ENCODE measurements at regions not wholly inside any gene's neighbourhood (a gene's known extent, or its start where the extent isn't known, plus 50 kb on each side); places are given as distances from the start of the nearest gene placed in this dataset.

GRCh38 chr5:56447232-56447631 lies 214.1 kb upstream of the ANKRD55 start (continued):
- peak; percentile 53; the same call in 1 of the 2 replicates for TF ChIP-seq SPEN (CRISPR knock-in tag; IDR thresholded peaks at IDR 0.05; ENCODE audit: low read depth)
- TF ChIP-seq GATAD2A (CRISPR knock-in tag; IDR thresholded peaks at IDR 0.05): peak; percentile 84
- TF ChIP-seq TFE3 (CRISPR knock-in tag; IDR thresholded peaks at IDR 0.05): peak; percentile 27; the same call in 1 of the 2 replicates
- TF ChIP-seq MIER3 (CRISPR knock-in tag; IDR thresholded peaks at IDR 0.05; ENCODE audit: borderline replicate concordance): peak; percentile 26; the same call in 1 of the 2 replicates
- peak; percentile 44; the same call in 1 of the 2 replicates for TF ChIP-seq ZNF609 (CRISPR knock-in tag; IDR thresholded peaks at IDR 0.05; ENCODE audit: borderline replicate concordance)
- TF ChIP-seq PATZ1 (CRISPR knock-in tag; IDR thresholded peaks at IDR 0.05): 0 out of 2 replicates have a peak, but pooled peaks have one; percentile 18
- peak; percentile 46; the same call in 1 of the 2 replicates for TF ChIP-seq NCOA2 (CRISPR knock-in tag; IDR thresholded peaks at IDR 0.05)
- TF ChIP-seq RBAK (CRISPR knock-in tag; IDR thresholded peaks at IDR 0.05): peak; percentile 95
- TF ChIP-seq NONO (IDR thresholded peaks at IDR 0.05): no peak
- TF ChIP-seq NONO (CRISPR knock-in tag; conservative IDR thresholded peaks at IDR 0.05): peak; percentile 43; the same call in 1 of the 2 replicates
- TF ChIP-seq ZNF747 (CRISPR knock-in tag; IDR thresholded peaks at IDR 0.05; ENCODE audit: borderline replicate concordance): 0 out of 2 replicates have a peak, but pooled peaks have one; percentile 32
- peak; percentile 40; the same call in 1 of the 2 replicates for TF ChIP-seq RAD21 (CRISPR knock-in tag; IDR thresholded peaks at IDR 0.05)
- TF ChIP-seq ASH2L (IDR thresholded peaks at IDR 0.05; ENCODE audit: insufficient read length, low read depth, low read length): peak; percentile 49
- TF ChIP-seq SOX13 (IDR thresholded peaks at IDR 0.05): 0 out of 2 replicates have a peak, but pooled peaks have one; percentile 13
- TF ChIP-seq SOX13 (CRISPR knock-in tag; conservative IDR thresholded peaks at IDR 0.05 in 1 of 2, IDR thresholded peaks at IDR 0.05 in 1 of 2): peak in 1 of 2 experiments; percentile 77; a peak in 2 of 4 replicates
- peak; percentile 60 for TF ChIP-seq TBX2 (CRISPR knock-in tag; IDR thresholded peaks at IDR 0.05; ENCODE audit: borderline replicate concordance)
- peak; percentile 91 for TF ChIP-seq ARID5B (CRISPR knock-in tag; IDR thresholded peaks at IDR 0.05)
- no peak for TF ChIP-seq SRSF1 (optimal IDR thresholded peaks at IDR 0.05; ENCODE audit: low read depth, low read length)

All from HepG2 (cell line).